T47D (cell line): ENCODE measurements at regions not wholly inside any gene's neighbourhood (a gene's known extent, or its start where the extent isn't known, plus 50 kb on each side); places are given as distances from the start of the nearest gene placed in this dataset.

Experiments
- DNase-seq, 2 experiments: peaks; one replicate each; pipeline versions ENCODE4 v3.0.0 to v3.0.0-alpha.2; 2011 to 2012; ENCODE audit warnings: low read depth in 1 of 2, low spot score in 1 of 2
- JUND ChIP-seq: IDR thresholded peaks from 2 replicates; pipeline ENCODE4 v1.6.1; 2012; ENCODE audit warnings: low read depth
- in situ Hi-C: cut with HindIII; loops from 2 replicates; pipeline ENCODE4 v1.10.0; 2016; ENCODE audit warnings: low sequenced_read_pairs, low pct_unique_long_range_greater_than_20kb

DNA sequence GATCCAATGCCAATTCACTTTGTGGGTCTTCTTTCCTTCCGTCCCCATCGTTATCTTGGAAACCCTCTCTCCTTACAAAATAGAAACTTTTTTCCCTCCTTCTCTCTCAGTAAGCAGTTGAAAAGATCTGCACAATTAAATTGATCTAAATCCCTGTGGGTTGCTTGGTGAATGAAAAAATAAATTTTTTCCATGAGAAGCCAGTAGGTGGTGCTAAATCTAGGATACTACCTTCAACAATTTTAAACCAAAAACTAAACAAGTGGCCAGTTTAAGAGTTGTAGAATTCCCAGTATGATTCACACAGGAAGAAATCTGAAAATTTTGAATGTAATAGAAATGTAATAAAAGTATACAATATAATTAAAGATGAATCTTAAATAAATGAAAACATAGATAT is 990.3 kb upstream of the ZNF722 start:
- in situ Hi-C loops, result no loop called here

DNA sequence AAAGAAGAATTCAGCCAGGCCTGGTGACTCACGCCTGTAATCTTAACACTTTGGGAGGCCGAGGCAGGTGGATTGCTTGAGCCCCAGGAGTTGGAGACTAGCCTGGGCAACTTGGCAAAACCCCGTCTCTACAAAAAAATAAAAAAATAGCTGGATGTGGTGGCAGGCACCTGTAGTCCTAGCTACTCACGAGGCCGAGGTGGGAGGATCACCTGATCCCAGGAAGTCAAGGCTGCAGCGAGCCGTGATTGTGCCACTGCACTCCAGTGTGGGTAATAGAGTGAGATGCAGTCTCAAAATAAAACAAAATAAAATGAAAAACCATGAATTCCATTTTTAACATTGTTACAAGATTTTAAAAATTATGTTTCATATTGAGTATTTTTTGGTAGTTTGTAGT is 988.9 kb upstream of the ZNF722 start:
- DNase-seq, result no peak
- in situ Hi-C loops, result no loop called here
- no peak for TF ChIP-seq JUND

More for the DNA sequence above, 990.3 kb upstream of the ZNF722 start:
- TF ChIP-seq JUND, result no peak
- no peak for DNase-seq

DNA sequence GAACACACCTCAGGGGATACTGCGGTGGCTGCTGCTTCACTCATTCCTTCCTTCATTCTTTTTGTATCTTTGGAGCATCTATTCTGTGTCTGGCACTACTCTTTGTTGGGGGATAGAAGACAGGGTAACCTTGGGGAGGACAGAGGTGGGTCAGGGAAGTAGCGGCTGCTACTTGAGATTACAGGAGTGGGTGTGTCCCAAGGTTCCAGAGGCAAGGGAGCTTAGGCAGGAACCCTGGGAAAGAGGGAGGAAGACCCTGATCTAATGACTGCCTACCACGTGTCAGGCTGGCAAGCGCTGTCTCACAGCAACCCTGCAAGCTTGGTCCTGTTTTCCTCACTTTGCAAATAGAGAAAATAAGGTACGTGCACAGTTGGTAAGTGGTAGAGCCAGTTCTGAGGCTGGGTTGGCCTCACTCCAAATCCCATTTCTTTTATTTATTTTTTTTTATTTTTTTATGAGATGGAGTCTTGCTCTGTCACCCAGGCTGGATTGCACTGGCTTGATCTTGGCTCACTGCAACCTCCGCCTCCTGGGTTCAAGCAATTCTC is 985.9 kb upstream of the ZNF722 start:
- in situ Hi-C loops, result no loop called here

DNA sequence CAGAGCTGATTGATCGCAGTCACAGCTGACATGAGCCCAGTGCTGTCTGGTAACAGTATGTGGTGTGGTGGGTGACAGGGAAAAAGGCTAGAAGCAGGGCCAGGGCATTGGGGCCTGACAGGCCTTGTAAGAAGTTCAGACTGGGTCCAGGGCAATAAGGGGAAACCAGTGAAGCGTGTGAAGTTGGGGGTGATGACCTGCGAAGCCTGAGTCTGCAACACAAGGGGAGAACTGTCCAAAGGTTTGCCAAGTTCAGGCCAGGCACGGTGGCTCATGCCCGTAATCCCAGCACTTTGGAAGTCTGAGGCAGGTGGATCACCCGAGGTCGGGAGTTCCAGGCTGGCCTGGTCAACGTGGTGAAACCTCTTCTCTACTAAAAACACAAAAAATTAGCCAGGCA is 983.9 kb upstream of the ZNF722 start:
- TF ChIP-seq JUND, result no peak
- no peak for DNase-seq
- in situ Hi-C loops, result no loop called here

More for the DNA sequence above, 985.9 kb upstream of the ZNF722 start:
- DNase-seq, result peak in 1 of 2 experiments; percentile 71
- no peak for TF ChIP-seq JUND

DNA sequence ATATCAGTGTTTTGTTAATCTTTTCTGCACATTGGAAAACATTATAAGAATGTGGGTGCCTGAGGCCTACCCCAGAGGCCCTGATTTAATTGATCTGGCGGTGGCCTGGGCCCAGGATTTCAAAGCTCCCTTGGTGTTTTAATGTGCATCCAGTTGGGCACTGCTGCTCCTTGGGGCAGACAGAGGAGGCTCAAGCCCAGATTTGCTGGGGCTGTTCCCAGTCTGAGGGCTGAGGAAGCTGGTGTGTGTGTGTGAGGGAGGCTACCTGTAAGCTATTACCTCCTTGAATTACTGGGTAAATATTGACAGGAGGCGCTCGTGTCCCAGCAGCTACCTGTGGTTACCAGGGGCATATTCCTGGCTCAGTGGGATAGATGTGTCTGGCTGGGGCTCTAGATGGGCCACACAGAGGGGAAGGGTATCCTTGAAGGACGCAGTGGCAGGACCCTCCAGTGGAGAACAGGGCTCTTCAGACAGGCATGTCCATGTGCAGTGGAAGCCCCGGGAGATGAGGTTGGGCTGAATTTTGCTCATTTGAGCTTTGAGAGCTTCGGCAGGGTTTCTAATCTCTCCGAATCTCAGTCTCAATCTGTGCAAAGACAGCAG is 975.4 kb upstream of the ZNF722 start:
- in situ Hi-C loops, result no loop called here
- peak in 1 of 2 experiments; percentile 41 for DNase-seq
- TF ChIP-seq JUND, result no peak

DNA sequence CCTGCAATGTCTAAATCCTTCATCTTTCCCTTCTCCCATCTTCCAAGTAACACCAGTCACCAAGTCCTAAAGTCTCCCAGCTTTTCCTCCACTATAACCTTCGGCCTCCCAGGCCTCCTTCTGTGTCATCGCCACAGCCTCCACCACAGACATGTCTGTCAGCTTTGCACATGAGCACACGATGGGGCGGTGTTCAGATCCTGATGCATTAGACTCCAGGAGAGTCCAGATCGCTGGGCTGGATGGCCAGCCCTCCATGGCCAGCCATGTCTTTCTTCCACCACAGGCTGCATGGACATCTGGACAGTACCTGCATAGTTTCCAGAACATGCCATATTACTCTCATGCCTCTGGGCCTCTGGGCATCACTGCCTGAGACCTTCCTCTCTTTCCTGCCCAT is 974.2 kb upstream of the ZNF722 start:
- in situ Hi-C loops, result no loop called here
- no peak for DNase-seq
- no peak for TF ChIP-seq JUND

DNA sequence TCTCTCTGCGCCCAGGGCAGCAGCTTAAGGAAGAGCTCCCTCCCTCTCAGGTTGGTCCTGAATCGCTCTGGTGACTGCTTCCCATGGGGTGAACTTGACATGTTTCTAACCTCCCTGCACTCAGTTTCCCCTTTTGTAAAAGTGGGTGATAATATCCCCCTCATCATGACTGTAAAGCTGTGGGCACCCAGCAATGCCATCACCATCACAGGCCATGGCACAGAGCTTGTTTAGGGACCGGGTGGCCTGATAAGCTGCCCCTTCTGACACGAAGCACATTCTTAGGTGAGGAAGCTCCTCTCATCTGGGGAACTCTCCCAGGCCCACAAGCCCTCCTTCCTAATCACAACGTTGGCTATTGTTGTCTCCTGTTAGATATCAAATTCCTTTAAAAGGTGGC is 972.8 kb upstream of the ZNF722 start:
- in situ Hi-C loops, result no loop called here
- no peak for DNase-seq

DNA sequence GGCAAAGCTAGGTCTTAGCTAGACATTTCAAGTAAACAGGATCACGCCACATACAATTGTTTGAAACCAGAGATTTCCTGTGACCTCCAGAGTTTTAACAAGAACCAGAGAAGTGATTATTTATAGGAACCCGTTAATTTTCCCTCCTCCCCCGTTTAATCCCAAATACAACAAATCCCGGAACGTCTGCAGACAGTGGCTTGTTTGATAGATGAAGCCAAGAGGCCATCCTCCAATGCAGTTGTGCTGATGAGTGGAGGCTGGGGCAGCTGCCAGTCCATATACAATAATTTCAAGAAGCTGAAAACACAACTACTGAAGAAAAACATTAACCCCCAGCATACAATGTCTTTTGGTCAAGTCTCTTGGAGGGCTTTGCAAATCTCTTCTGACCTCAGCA is 971.6 kb upstream of the ZNF722 start:
- in situ Hi-C loops, result no loop called here
- no peak for TF ChIP-seq JUND

More for the DNA sequence above, 972.8 kb upstream of the ZNF722 start:
- no peak for TF ChIP-seq JUND

DNA sequence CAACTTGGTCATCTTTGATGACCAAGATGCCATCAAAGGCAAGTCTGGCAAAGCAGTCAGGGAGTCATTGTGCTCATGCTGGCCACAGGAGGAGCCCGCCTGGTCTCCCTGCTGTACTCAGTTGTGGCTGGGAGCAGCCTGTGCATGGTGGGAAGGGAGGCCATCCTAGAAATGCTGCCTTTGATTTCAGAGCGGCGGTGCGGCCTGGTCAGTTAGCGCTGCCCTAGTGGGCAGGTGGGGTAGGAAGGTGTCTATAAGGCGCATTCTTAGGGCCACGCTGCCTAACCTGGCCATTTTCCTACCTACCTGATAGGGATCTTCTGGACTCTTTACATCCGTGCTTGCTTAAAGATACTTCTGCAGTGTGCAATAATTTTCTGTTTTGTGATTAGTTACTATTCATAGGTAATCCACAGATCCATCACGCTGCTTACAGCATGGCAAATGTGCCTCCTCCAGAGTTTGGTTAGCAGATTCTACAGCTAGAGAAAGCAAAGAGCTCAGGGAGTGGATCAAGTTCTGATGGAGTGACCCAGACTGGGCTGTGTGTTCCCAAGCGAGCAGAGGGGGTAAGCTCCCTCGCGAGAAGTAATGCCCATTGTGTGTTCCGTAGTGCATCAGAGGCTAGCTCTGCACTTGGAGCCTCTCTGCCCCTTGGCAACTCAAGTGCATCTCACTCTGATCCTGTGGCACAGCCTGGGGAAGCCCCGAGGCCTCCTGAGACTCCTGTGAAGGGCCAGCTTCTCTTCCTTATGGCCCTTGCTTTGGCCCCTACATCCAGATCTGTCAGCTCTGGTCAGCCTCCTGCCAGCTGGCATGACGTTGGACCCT is 970.1 kb upstream of the ZNF722 start:
- TF ChIP-seq JUND, result no peak

More for the DNA sequence above, 971.6 kb upstream of the ZNF722 start:
- DNase-seq, result no peak

DNA sequence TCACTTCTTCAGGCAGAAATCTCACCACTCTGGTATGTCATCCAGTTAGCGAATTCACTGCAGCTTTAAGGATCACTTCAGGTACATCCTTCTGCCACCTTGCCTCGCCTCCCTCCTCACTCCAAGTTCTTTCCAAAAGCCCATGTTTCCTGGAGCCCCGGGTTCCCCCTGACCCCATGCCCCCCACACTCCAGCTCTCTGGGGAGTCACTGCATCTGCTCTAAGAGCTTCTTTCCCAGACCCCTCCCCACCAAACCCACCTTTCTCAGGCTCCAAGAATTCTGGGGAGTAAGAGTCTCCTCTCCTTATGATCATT is 969.5 kb upstream of the ZNF722 start:
- in situ Hi-C loops, result no loop called here
- DNase-seq, result no peak
- no peak for TF ChIP-seq JUND

More for the DNA sequence above, 970.1 kb upstream of the ZNF722 start:
- in situ Hi-C loops, result no loop called here
- DNase-seq, result no peak

DNA sequence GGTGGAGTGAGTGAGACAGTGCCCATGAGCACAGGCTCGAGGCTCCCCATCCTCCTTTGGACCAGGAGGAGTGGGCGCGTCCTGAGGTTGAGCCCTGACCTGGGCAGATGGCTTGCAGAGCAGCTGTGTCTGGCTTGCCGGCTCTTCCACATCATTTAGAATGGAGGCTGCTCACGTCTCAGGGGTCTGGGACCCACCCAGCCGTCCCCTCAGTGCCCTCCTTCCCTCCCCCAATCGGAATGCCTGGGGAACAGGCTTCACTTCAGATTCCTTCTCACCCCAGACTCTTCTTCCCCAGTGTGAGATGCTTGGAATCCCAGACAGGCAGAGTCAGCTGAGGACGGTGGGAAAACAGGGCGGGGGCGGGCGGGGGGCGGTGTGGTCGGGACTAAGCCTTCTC is 968.6 kb upstream of the ZNF722 start:
- TF ChIP-seq JUND, result no peak
- in situ Hi-C loops, result no loop called here
- DNase-seq, result no peak

DNA sequence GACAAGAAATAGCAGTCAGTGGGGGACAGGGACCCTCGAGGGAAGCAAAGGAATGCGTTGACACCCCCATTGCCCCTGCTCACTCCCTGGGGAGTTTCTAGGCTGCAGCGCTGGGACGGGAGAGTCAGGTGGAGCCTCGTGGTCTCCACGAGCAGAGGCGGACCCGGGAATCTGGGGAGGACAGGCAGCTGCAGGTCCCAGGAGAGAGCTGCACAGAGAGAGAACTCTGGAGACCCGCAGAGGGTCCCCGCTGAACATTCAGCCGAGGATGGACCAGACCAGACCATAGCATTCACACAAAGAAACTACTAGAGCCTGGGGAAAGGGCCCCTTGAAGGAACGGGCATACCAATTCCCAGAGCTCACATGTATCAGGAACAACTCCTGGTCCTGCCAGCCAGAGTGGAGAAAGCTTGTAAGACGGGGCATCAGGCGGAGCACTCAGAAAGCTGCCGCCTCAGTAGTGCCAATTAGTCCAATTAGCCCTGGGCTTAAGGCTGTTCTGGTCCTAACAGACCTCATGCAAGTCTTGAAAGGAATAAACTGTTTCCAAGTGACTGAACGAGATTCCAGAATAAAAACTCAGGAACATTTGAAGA is 966.7 kb upstream of the ZNF722 start:
- in situ Hi-C loops, result no loop called here
- no peak for DNase-seq
- no peak for TF ChIP-seq JUND

DNA sequence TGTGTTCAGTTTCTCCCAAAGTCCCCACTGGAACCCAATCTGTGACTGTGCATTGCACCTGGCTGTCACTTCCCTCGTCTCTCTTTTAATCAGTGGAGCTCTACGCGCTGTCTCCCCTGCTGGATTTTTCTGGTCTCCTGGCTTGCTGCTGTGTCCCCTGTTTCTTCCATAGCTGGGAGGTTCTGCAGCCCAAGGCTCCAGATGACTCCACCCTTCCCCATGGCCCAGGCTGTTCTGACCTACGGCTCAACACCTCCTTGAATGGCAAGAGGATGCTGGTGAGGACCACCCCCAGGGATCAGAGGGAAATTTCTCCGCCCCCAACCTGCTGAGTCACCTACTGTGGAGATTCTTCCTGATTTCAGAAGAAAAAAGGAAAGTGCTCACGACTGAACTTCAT is 961.4 kb upstream of the ZNF722 start:
- no peak for DNase-seq
- in situ Hi-C loops, result no loop called here
- TF ChIP-seq JUND, result no peak
